BLaER1 (cell line): ENCODE measurements at regions not wholly inside any gene's neighbourhood (a gene's known extent, or its start where the extent isn't known, plus 50 kb on each side); places are given as distances from the start of the nearest gene placed in this dataset.

Experiments
- H3K27ac ChIP-seq: shearing (Covaris generic); formaldehyde crosslinking; 2 replicates; pipeline ENCODE4 v1.8.1; 2022
- H3K27me3 ChIP-seq: shearing (Covaris generic); formaldehyde crosslinking; 2 replicates; pipeline ENCODE4 v1.8.1; 2022
- H3K36me3 ChIP-seq: shearing (Covaris generic); formaldehyde crosslinking; 2 replicates; pipeline ENCODE4 v1.8.1; 2022
- H3K4me1 ChIP-seq: shearing (Covaris generic); formaldehyde crosslinking; 2 replicates; pipeline ENCODE4 v1.8.1; 2022
- H3K4me2 ChIP-seq: shearing (Covaris generic); formaldehyde crosslinking; 2 replicates; pipeline ENCODE4 v1.8.1; 2022
- H3K4me3 ChIP-seq: shearing (Covaris generic); formaldehyde crosslinking; 2 replicates; pipeline ENCODE4 v1.8.1; 2022
- H3K9ac ChIP-seq: shearing (Covaris generic); formaldehyde crosslinking; 2 replicates; pipeline ENCODE4 v1.8.1; 2022
- H3K9me3 ChIP-seq: shearing (Covaris generic); formaldehyde crosslinking; 2 replicates; pipeline ENCODE4 v1.8.1; 2022
- H4K20me1 ChIP-seq: shearing (Covaris generic); formaldehyde crosslinking; 2 replicates; pipeline ENCODE4 v1.8.1; 2022
- Cebpa-rat ChIP-seq: shearing (Covaris generic); IDR thresholded peaks from 2 replicates; pipeline ENCODE4 v1.8.1; 2022

GRCh38 chr11:116422556-116422955 is 350.2 kb downstream of the BUD13 start:
- no peak for TF ChIP-seq Cebpa-rat
- no peaks in the 10 kb centered on the region for H3K27me3 ChIP-seq
- H4K20me1 ChIP-seq, result no peaks in the 10 kb centered on the region
- no peaks in the 10 kb centered on the region for H3K36me3 ChIP-seq
- H3K9ac ChIP-seq, result no peak overlapping the region
- peaks cover 13% of the 10 kb centered on the region for H3K4me1 ChIP-seq
- no peak overlapping the region for H3K4me3 ChIP-seq
- H3K4me2 ChIP-seq, result no peak overlapping the region
- H3K27ac ChIP-seq, result no peak overlapping the region
- no peaks in the 10 kb centered on the region for H3K9me3 ChIP-seq

- H3K27me3 ChIP-seq, result no peaks in the 10 kb centered on the region
- peaks cover 13% of the 10 kb centered on the region for H3K4me1 ChIP-seq
- no peak overlapping the region for H3K9ac ChIP-seq
- no peak overlapping the region for H3K27ac ChIP-seq
- TF ChIP-seq Cebpa-rat, result no peak
- no peaks in the 10 kb centered on the region for H3K9me3 ChIP-seq
- peak overlapping the region; percentile 17; the same call in 1 of the 2 replicates for H3K4me2 ChIP-seq
- H3K4me3 ChIP-seq, result no peak overlapping the region
- no peaks in the 10 kb centered on the region for H4K20me1 ChIP-seq
- H3K36me3 ChIP-seq, result no peaks in the 10 kb centered on the region
Observed at GRCh38 chr11:116421529-116422185, 351.1 kb downstream of the BUD13 start.

GRCh38 chr11:116420770-116421528 is 351.8 kb downstream of the BUD13 start:
- H3K4me1 ChIP-seq, result peaks cover 13% of the 10 kb centered on the region
- H4K20me1 ChIP-seq, result no peaks in the 10 kb centered on the region
- H3K27me3 ChIP-seq, result no peaks in the 10 kb centered on the region
- TF ChIP-seq Cebpa-rat, result no peak
- H3K27ac ChIP-seq, result no peak overlapping the region
- no peak overlapping the region for H3K4me3 ChIP-seq
- H3K4me2 ChIP-seq, result no peak overlapping the region
- H3K9me3 ChIP-seq, result no peaks in the 10 kb centered on the region
- no peaks in the 10 kb centered on the region for H3K36me3 ChIP-seq
- H3K9ac ChIP-seq, result no peak overlapping the region

- Histone ChIP-seq H3K27ac (no peak overlapping the region), H3K4me1 (peaks cover 13% of the 10 kb centered on the region), H3K36me3 (no peaks in the 10 kb centered on the region), H4K20me1 (no peaks in the 10 kb centered on the region), H3K9me3 (no peaks in the 10 kb centered on the region), H3K9ac (no peak overlapping the region), H3K4me2 (no peak overlapping the region), H3K27me3 (no peaks in the 10 kb centered on the region), H3K4me3 (no peak overlapping the region)
- no peak for TF ChIP-seq Cebpa-rat
Observed at GRCh38 chr11:116420030-116420429, 352.8 kb downstream of the BUD13 start.

- peaks cover 13% of the 10 kb centered on the region for H3K4me1 ChIP-seq
- no peaks in the 10 kb centered on the region for H4K20me1 ChIP-seq
- no peaks in the 10 kb centered on the region for H3K36me3 ChIP-seq
- no peaks in the 10 kb centered on the region for H3K27me3 ChIP-seq
- no peak overlapping the region for H3K4me2 ChIP-seq
- no peak for TF ChIP-seq Cebpa-rat
- H3K9ac ChIP-seq, result no peak overlapping the region
- H3K27ac ChIP-seq, result no peak overlapping the region
- no peaks in the 10 kb centered on the region for H3K9me3 ChIP-seq
- no peak overlapping the region for H3K4me3 ChIP-seq
Observed at GRCh38 chr11:116418388-116419041, 354.3 kb downstream of the BUD13 start.

GRCh38 chr11:116416852-116417251 is 355.9 kb downstream of the BUD13 start:
- Histone ChIP-seq H3K4me1 (peaks cover 8% of the 10 kb centered on the region), H4K20me1 (no peaks in the 10 kb centered on the region), H3K27ac (no peak overlapping the region), H3K9ac (no peak overlapping the region), H3K4me3 (no peak overlapping the region), H3K27me3 (no peaks in the 10 kb centered on the region), H3K9me3 (no peaks in the 10 kb centered on the region), H3K4me2 (no peak overlapping the region), H3K36me3 (no peaks in the 10 kb centered on the region)
- TF ChIP-seq Cebpa-rat, result no peak

- Histone ChIP-seq H3K9ac (no peak overlapping the region), H3K4me2 (no peak overlapping the region), H3K9me3 (no peaks in the 10 kb centered on the region), H3K4me3 (no peak overlapping the region), H3K36me3 (no peaks in the 10 kb centered on the region), H3K27me3 (no peaks in the 10 kb centered on the region), H4K20me1 (no peaks in the 10 kb centered on the region), H3K4me1 (no peaks in the 10 kb centered on the region), H3K27ac (no peak overlapping the region)
- no peak for TF ChIP-seq Cebpa-rat
Observed at GRCh38 chr11:116415095-116415494, 357.7 kb downstream of the BUD13 start.

- Histone ChIP-seq H3K27ac (no peak overlapping the region), H3K4me1 (no peaks in the 10 kb centered on the region), H4K20me1 (no peaks in the 10 kb centered on the region), H3K4me3 (no peak overlapping the region), H3K9ac (no peak overlapping the region), H3K36me3 (no peaks in the 10 kb centered on the region), H3K9me3 (no peaks in the 10 kb centered on the region), H3K27me3 (no peaks in the 10 kb centered on the region), H3K4me2 (no peak overlapping the region)
- no peak for TF ChIP-seq Cebpa-rat
Observed at GRCh38 chr11:116414357-116414880, 358.4 kb downstream of the BUD13 start.

GRCh38 chr11:116413301-116414242 is 359.2 kb downstream of the BUD13 start:
- no peak for TF ChIP-seq Cebpa-rat
- Histone ChIP-seq H3K4me3 (no peak overlapping the region), H4K20me1 (no peaks in the 10 kb centered on the region), H3K4me2 (no peak overlapping the region), H3K4me1 (no peaks in the 10 kb centered on the region), H3K9me3 (no peaks in the 10 kb centered on the region), H3K27me3 (no peaks in the 10 kb centered on the region), H3K27ac (no peak overlapping the region), H3K36me3 (no peaks in the 10 kb centered on the region), H3K9ac (no peak overlapping the region)
